Stimulated activated CD8-positive, alpha-beta memory T cell treated with anti-CD3 and anti-CD28 coated beads, Interleukin-12 subunit alpha, Interleukin-12 subunit beta, amount 100 ng/mL, for 4 hours (primary cell): ENCODE measurements at regions not wholly inside any gene's neighbourhood (a gene's known extent, or its start where the extent isn't known, plus 50 kb on each side); places are given as distances from the start of the nearest gene placed in this dataset.

Experiments
- DNase-seq: peaks from one replicate; pipeline ENCODE4 v3.0.0-alpha.2; 2020; ENCODE audit warnings: low read depth

DNA sequence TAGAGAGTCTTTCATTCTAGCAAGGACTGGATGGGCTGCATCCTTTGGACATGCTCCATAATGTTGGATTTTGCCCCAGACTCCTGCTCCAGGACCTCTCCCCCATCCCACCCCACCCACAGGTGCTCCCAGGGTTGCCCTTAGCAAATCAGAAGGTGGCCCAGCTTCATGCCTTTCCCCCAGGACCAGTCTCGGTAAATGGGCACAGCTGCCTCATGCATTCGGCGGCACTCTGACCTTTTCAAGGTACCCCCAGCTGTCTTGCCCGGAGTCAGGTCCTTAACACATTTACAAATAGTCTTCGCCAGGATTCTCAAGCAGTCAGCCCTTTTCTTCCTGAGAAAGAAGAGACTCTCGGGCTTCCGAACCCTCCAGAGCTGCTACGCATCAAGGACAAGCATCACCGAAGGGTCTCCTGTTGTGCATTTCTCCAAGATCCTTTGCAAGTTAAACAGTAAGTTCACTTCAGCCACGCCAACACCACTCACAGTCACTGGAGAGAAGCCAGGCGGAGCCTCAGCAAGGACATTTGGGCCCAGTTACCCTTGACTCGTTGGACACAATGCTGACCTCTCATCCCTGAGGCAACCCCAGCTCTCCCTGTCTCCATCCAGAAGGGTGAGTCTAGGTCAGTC is 287.8 kb downstream of the FAM43A start:
- no peak for DNase-seq

DNA sequence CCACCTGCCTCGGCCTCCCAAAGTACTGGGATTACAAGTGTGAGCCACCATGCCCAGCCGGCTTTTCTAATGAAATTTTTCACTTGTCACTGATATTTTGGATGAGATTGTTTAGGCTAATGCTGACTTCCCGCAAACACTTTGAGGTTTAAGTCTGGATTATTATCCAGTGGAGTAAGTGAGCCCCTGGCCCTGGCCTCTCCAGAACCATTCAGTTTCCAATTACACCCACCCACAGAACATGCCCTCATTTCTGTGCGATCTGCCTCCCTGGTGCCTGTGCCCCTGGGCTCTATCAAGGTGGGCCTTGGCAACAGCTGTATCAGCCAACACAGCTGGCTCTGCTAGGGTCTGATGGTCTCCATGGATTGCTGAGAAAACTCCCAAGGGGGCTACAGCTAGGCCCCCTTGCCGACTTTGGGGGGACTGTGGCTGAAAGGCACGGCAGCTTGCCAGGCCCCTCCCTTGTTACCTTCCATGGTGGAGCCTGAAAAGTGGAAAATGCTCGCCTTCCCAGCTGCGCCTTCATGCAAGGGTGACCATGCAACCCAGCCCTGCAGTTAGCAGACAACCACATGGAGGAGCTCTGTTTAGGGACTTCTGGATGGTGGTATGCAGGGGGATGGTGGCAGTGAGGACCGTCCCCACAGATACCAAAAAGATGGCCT is 288.9 kb downstream of the FAM43A start:
- DNase-seq, result no peak

- no peak for DNase-seq
Measured at GRCh38 chr3:194976049-194976451, 290.4 kb downstream of the FAM43A start.

GRCh38 chr3:194976874-194977273 is 291.2 kb downstream of the FAM43A start:
- no peak for DNase-seq

DNA sequence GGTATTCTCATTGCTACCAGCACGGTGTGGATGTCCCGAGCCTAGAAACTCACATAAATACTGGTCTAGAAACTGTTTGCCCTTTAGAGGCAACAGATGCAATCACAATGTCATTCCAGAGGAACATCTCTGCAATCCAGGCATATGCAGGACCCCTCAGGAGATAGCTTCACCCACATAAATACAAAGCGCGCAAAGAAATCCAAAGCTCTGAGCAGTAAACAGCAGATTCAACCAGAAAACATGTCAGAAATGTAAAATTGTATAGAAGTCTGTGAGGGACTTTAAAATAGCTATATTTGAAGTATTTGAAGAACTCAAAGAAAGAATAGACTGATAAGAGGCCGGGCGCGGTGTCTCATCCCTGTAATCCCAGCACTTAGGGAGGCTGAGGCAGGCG is 291.7 kb downstream of the FAM43A start:
- DNase-seq, result no peak

DNA sequence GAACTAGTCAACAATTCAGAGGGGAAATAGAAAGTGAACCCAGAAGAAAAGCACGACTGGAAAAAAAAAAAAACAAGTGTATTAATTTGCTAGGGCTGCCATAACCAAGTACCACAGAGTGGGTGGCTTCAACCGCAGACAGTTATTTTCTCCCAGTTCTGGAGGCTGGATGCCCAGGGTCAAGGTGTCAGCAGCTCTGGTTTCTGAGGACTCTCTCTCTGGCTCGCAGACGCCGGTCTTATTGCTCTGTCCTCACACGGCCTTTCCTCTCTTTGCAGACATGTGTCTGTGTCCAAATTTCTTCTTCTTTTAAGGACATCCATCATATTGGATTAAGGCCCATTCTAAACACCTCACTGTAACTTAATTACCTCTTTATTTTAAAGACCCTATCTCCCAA is 291.8 kb downstream of the XXYLT1 start:
- no peak for DNase-seq

DNA sequence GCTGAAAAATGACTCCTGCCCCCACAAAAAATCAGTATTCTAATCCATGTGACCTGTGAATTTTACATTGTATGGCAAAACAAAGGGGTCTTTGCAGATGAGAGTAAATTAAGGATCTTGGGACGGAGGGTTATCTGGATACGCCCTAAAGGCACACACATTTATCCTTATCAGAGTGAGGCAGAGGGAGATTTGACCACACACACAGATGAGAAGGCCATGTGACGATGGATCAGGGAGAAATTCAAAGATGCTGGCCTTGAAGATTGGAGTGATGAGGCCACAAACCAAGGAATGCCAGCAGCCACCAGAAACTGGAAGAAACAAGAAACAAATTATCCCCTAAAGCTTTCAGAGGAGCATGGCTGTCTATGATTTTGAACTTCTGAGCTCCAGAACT is 288.5 kb downstream of the XXYLT1 start:
- no peak for DNase-seq

- no peak for DNase-seq
Measured at GRCh38 chr3:194983121-194983520, 287.8 kb downstream of the XXYLT1 start.

DNA sequence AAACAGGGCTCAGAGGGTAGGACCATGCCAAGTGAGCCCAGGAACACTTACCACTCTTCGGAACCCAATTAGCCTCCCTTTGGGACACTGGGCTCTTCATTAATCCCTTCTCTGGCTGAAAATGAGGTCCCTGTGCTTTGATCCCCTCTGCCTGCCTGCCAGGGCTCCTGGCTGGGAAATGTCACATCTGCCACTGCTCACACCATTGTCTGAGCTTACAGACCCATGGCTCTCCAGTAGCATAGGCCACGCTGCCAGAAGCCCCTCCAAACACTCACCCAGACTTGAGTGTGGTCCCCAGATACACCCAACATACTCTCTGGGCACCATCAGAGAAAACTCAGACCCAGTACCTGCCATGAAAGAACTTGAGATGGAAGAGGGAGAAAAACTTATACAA is 287.3 kb downstream of the XXYLT1 start:
- no peak for DNase-seq

DNA sequence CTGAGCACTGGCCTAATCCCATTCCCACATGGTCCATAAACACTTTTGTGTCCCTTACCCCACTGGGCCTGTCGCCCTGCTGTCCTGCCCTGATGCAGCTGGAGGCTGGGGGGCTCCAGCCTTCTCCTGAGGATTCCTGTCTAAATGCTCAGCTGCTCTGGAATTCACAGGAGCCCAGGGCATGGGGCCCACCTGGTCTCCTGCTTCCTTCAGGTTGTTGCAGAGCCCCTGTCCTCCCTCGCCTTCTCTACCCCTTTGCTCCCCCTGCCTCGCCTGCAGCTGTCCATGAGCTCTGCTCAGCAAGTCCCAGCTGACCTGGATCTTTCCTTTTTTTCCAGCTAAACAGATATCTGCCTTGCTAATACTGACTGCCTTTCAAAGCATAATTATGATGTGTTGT is 286.9 kb downstream of the XXYLT1 start:
- no peak for DNase-seq

DNA sequence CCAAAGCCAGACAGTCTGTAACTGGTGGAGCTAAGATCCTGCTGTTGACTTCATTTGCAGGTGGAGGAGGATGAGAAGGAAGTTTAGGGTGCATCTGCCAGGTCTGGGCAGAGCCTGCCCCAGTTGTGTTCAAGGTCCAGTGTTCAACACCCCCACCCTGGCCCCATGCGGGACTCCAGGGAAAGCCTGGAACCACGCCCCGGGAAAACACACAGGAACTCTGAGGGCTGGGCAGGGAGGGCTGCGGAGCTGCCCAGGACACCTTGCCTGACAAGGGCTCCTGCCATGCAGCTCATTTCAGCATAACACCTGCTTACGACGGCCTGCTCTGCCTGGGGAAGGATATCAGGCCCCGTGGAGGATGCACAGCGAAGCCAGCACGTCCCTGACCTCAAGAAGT is 286.3 kb downstream of the XXYLT1 start:
- no peak for DNase-seq

GRCh38 chr3:194985031-194985578 is 285.9 kb downstream of the XXYLT1 start:
- DNase-seq, result no peak

- no peak for DNase-seq
Measured at GRCh38 chr3:194986208-194987043, 284.5 kb downstream of the XXYLT1 start.

DNA sequence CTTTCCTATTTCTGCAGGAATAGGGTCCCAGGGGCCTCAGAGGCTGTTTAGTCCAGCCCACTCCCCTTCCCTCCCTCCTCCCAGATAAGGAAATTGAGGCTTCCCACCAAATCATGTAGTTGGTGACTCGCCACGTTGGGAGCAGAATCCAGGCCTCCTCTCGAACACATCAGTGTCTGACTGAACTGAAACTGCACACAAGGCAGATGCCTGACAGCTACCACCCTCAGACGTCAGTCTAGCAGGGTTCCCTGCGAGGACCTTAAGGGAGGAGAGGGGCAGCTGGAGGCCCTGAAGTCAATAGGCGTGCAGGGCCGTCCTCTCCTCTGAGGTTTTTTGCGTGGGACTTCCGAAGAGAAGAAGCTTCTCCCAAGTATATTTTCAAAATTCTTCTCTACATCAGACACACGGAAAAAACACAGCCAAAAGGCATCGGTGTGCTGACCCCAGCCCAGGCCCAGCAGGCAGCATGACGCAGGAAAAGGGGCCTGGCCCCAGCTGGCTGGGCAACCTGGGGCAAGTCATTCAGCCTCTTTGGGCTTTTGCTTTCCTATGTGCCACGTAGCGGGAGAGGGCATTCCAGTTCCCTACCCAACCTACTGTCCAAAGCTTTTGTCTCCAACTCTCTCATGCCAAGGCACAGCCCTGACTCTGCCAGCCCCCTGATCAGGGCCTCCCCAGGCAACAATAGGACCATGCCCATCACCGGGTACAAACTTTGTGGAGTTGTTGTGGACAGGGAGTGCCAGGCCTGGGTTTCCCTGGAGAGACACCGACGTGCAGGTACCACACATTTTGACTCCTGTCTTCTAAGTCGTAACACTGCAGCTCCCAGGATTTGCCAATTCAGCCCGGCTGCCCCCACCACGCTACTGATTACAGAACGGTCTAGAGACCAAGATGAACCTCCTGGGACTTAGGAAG is 283.1 kb downstream of the XXYLT1 start:
- no peak for DNase-seq

GRCh38 chr3:194988495-194989165 is 282.3 kb downstream of the XXYLT1 start:
- DNase-seq, result no peak

DNA sequence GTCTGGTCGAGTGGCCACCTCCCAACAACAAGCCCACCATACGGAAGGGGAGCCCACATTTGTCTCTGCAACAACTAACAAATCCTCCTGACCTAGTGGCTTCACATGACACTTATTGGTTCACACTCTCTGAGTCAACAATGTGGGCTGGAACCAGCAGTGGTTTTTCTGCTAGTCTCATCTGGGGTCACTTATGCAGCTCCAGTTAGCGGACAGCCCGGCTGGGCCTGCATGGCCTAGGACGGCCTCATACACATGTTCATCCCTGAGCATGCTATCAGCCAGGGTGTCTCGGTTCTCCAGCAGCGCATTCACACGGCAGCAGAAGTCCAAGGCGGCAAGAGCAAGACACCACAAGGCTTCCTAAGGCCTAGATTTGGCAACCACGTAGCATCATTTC is 281.7 kb downstream of the XXYLT1 start:
- no peak for DNase-seq

GRCh38 chr3:194990454-194991337 is 280.3 kb downstream of the XXYLT1 start:
- DNase-seq, result no peak

GRCh38 chr3:194991338-194991654 is 279.7 kb downstream of the XXYLT1 start:
- DNase-seq, result no peak

- DNase-seq, result no peak
Measured at GRCh38 chr3:194993896-194994295, 277.1 kb downstream of the XXYLT1 start.

GRCh38 chr3:194994551-194994981 is 276.4 kb downstream of the XXYLT1 start:
- no peak for DNase-seq
